LNCaP clone FGC (cell line): ENCODE measurements at regions not wholly inside any gene's neighbourhood (a gene's known extent, or its start where the extent isn't known, plus 50 kb on each side); places are given as distances from the start of the nearest gene placed in this dataset.

Experiments
- DNase-seq: peaks from one replicate; pipeline ENCODE4 v3.0.0-alpha.2; 2011; ENCODE audit warnings: low read depth
- H3K4me3 ChIP-seq: 2 replicates; pipeline ENCODE4 v1.5.1; 2011; ENCODE audit warnings: mild to moderate bottlenecking, low read depth, low read length, control low read depth
- CTCF ChIP-seq: IDR thresholded peaks from 2 replicates; pipeline ENCODE4 v1.5.1; 2012; ENCODE audit warnings: mild to moderate bottlenecking; ENCODE audit not compliant: control insufficient read depth, insufficient read depth; ENCODE audit errors: extremely low read depth

GRCh38 chr4:75118739-75119138, 185.8 kb downstream of the PARM1 start:
- no peak for DNase-seq
- TF ChIP-seq CTCF = no peak
- no peak overlapping the region for H3K4me3 ChIP-seq

- no peak overlapping the region for H3K4me3 ChIP-seq
- no peak for TF ChIP-seq CTCF
- no peak for DNase-seq
Measured at GRCh38 chr4:75110061-75110460, 177.1 kb downstream of the PARM1 start.

DNA sequence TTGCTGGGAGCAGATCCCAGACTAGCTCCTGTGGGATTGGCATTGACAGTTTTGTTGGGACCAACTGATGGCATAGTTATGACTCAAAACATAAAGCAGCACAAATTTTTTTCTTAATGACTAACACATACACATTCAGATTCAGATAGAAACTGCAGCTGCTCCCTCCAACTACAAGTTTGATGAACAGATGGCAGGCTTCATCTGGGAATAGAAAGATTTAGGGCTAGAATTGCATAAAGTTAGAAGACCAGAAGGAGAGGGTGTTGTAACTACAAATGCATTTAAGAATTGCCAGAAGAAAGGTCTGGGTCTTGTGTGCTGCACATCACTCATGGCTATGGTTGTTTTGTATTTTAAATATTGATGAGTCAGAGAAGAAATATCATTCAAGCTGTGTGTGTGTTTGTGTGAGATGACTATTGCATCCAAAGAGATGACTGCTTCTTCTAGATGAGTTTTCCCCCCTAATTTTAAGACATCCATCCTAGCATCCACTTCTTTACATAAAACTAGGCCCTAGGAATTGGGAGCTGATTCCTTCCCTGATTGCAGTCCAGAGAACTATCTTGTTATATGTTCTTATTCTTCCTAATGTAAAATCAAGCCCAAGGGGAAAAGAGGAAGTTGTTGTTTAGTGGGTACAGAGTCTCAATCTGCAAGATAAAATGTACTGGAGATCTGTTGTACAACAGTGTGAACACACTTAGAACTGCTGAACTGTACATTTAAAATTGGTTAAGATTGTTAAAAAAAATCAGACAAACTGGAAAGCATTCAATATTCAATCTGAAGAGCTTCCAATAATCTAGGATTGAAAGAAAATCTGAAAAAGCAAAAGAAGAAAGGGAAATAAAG, 175.1 kb downstream of the PARM1 start:
- H3K4me3 ChIP-seq = no peak overlapping the region
- DNase-seq = no peak
- TF ChIP-seq CTCF = no peak

GRCh38 chr4:75102787-75103085, 169.8 kb downstream of the PARM1 start:
- no peak for DNase-seq
- H3K4me3 ChIP-seq = no peak overlapping the region
- no peak for TF ChIP-seq CTCF

GRCh38 chr4:75101906-75102786, 169.2 kb downstream of the PARM1 start:
- no peak overlapping the region for H3K4me3 ChIP-seq
- no peak for DNase-seq
- TF ChIP-seq CTCF = no peak
